HG03469 (cell line): ENCODE measurements at regions not wholly inside any gene's neighbourhood (a gene's known extent, or its start where the extent isn't known, plus 50 kb on each side); places are given as distances from the start of the nearest gene placed in this dataset.
"Not testable (repeated sequence)": the region's sequence is repeated elsewhere in the genome, so short reads cannot be mapped to it uniquely, and the experiment has no call there.

ENCODE experiments used
- ATAC-seq: cut with Tn5 transposase; IDR thresholded peaks from one replicate; pipeline ENCODE4 v1.9.1; 2021; ENCODE audit warnings: mild to moderate bottlenecking, moderate library complexity, moderate number of reproducible peaks; ENCODE audit not compliant: unreplicated experiment

- ATAC-seq: no peak
These were observed 89.9 kb upstream of the FAT1 start for GRCh38 chr4:186813377-186814068.

DNA sequence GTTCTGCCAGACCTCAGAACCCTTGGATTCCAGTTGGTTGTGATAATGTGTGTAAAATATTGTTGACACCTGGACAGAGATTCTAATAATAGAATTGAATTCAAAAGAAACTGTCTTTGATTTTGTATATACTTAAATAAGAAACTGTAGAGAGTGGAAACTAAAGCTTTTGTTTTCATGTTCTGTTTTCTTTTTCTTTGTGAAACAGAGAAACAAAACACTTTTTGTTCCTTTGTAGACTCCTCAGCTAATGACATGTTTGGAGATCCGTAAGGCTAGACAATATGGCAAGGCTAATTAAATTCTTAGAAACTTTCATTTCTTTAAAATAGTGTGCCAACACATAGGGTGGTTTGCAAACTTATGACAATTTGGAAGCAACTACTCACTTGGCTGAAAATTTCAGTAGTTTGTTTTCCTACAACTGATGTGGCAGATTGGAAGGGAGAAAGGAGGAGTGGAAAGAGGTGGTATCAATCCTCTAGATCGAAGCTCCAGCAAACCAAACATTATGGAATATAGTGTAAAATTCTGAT, 90.9 kb upstream of the FAT1 start:
- ATAC-seq: no peak

DNA sequence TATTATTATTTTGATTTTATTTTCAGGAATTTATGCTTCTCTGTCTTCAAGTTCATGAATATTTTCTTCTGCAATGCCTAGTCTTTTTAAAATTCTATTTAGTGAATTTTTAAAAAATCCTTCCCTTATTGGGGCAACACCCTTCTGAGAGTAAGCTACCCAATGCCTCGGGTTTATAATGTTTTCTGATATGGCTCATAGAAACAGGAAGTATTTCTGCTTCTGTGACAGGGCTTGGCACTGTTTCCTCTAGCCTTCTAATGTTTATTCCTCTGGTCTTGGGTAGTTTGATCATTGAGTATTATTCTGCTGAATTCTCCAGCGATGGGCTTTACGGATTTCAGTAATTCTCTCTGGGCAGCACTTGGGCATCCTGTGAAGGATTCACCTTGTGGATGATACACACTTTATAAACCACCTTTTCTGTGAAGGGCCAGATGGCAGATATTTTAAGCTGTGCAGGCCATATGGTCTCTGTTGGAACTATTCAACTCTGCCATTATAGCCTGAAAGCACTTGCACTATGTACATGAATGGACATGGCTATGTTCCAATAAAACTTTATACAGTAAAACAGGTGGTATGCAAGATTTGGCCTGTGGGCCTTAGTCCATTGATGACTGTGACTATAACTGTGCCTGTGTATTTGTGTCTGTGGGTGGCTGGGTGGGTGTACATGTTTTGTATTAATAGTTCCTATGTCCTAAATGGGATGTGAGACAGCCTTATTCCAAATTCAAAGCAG, 95.9 kb upstream of the FAT1 start:
- ATAC-seq: no peak

DNA sequence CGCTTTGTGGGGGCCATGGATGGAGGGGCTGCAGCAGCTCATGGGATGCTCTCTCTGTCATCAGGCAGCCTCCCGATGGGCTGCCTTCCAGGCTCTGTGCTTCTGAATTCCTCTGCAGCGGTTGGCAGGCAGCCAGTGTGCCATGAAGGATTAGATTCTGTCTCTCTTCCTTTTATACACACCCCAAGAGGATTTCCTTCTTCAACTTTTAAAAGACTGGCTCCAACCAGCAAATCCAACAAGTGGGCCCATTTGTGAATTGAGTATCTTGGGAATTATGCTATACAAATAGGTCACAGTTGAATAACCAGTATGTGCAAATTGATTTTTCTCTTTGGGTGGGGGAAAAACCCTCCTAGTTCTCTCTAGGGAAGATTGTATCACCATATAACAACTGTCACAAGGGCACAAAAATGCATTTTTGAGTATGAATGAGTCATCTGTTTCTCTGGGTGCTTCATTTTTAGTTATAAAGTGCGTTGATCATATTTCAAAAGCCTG, 96.8 kb upstream of the FAT1 start:
- ATAC-seq: no peak

DNA sequence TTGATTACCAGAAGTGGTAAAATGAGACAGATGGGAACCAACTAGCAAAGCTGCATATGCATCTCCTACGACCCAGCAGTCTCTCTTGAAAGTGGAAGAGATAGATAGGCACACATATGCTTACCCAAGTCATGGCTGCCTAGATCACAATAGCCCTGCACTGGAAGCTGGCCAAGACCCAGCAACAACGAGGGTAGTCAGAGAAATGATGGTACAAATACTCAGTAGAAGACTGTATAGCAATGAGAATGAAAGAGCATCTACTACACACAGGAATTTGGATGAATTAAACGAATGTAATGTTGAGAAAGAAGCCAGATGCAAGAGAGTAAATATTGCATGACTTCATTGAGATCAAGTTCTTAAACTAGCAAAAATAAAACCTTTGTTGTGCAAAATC, 100.3 kb upstream of the FAT1 start:
- no peak for ATAC-seq

DNA sequence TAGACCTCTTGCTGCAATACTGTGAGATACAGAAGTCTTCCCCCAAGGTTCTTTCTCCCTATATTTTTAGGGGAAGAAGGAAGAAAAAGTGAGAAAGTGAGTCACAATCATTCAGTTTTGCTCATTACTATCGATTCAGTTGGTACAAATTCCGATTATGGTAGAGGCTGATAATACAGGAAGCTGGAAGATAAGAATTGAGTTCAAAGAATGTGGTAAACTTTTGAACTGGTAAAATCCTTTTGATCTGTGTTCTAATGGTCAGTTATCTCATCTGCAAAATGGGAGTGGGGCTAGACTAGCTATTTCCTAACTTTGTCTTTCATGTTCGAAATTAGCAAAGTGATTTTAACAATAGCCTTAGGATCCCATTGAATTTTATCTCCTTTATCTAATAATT, 101.4 kb upstream of the FAT1 start:
- no peak for ATAC-seq

DNA sequence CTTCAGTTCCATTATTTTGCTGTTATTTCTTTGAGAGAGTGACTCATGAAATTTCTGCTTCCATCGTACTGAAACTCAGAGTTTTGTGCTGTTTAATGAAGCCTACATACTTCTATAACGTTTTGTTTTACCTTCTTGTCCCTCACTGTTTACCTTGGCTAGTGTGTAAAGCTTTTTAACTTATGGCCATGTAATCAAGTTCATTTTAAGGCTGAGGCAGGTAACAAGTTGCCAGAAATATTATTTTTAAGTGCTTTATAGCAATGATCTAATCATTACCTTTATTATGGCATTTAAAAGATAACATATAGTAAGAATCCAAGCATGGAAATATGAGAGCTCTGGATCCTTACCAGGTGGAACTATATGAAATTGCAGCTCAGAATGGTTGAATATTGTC, 102.3 kb upstream of the FAT1 start:
- no peak for ATAC-seq

DNA sequence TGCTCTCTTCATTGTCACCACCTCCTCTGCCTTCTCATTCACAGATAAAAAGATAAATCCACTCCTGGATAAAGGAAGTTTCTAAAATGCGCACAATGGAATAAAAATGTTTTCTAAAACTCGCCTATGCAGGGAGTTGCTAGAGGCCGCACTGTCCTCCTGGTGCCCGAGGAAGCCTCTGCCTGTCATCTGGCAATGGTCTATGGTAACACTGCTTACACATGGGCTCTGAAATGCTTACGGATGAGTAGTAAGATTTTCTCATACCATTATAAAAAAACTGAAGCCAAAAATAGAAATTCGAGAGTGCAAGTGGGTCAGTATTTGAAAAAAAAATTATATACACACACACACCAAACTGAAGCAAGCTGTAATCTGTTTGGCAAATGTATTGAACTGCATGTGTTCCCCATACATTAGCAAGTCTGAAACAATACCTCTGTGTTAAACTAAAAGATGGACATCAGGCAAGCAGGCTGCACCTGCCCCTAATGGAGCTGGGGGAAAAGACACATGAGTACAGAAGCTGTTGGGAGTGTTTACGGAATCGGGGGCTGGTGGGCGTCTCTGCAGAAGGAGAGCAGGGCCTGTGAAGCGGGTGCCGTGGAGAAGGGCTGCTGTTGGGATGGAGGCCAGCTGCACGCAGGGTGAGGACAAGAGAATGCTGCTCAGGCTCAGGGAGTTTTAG, 103.3 kb upstream of the FAT1 start:
- ATAC-seq: no peak

- no peak for ATAC-seq
These were observed 103.9 kb upstream of the FAT1 start for GRCh38 chr4:186827534-186827897.

DNA sequence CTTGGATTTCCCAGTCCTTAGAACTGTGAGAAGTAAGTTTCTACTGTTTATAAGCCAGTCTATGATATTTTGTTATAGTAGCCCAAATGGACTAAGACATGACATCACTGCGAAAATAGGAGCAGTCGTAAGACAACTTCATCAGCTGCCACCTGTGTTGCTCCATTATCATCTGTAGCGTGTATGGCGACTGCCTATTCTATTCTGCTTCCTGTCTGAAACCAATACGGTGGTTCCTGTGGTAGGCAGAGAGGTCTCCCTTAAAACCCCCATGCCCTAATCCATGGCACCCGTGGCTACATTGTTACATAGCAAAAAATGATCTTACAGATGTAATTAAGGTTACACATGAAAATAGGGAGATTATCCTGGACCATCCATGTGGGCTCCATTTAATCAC, 105.4 kb upstream of the FAT1 start:
- no peak for ATAC-seq

DNA sequence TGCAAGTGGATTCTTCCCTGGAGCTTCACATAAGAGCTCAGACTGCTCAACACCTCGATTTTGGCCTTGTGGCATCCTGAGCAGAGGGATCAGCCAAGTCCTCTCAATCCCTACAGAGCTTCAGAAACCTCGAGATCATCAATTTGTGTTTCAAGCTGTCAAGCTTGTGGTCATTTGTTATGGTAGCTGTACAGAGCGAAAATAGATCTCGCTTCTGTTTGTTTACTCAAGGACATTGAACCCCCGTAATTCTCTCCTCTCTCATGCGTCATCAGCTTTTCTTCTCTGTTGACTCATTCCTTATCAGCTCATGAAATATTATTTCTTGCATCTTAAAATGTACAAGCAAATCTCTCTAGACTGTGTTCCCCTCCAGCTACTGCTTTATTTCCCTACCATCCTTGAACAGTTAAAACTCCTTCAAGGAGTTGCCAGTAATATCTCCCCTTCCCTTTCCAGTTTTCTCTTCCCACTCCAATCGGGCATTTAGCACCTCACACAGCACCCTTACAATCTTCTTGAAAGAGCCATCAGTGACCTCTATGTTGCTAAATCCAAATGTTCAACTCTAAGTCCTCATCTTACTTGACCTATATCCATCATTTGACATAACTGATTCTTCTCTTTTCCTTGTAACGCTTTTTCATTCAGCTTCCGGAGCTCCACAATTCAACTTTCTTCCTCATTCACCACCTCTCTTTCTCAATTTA, 106.2 kb upstream of the FAT1 start:
- ATAC-seq: no peak

DNA sequence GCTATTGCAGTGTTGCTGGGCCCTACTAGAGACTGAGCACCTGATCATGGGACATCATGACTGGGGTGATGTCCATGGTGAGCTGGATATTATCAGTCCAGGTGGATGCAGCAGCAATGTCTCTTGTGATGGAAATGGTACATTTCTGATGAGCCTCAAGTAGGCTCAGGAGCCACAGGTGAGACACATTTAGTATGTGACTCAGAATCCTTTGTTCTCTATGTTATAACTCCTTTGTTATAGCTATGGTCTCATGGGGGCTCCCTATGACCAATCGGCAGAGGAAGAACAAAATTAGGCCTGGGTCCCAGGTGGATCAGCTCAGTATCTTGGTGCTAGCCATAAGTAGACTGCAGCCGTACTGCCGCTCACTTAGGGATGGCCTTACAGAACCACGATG, 107.9 kb upstream of the FAT1 start:
- no peak for ATAC-seq

DNA sequence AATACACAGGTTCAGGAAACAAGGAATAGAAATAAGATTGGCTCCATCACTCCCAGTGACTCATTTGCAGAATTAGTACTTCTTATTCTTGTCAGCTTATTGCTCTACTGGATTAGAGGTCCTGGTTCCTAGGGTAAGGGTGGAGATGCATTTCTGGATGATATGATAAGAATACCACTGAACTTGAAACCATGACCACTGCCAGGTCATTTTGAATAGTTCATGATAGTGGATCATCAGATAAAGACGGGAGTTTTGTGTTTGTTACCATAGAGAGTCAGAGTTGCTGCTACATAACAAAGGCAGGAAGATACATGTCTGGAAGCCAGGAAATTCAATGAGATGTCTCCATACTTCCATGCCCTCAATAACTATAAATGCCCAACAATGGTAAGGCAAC, 109.2 kb upstream of the FAT1 start:
- no peak for ATAC-seq

DNA sequence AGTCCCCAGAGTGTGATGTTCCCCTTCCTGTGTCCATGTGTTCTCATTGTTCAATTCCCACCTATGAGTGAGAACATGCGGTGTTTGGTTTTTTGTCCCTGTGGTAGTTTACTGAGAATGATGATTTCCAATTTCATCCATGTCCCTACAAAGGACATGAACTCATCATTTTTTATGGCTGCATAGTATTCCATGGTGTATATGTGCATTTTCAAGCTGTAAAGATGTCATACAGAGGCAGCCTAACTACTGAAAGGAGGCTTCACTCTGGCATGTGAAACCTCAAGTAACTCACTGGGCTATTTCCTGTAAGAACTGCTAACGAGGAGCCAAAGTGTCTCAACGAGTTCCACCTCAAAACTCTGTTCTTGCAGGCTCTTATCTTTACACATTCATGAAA, 113.8 kb upstream of the FAT1 start:
- not testable (repeated sequence) for ATAC-seq

GRCh38 chr4:186838295-186838694, 114.6 kb upstream of the FAT1 start:
- no peak for ATAC-seq

GRCh38 chr4:186839122-186840037, 115.7 kb upstream of the FAT1 start:
- peak; percentile 88 for ATAC-seq

- ATAC-seq: no peak
These were observed 116.6 kb upstream of the FAT1 start for GRCh38 chr4:186840222-186840701.

DNA sequence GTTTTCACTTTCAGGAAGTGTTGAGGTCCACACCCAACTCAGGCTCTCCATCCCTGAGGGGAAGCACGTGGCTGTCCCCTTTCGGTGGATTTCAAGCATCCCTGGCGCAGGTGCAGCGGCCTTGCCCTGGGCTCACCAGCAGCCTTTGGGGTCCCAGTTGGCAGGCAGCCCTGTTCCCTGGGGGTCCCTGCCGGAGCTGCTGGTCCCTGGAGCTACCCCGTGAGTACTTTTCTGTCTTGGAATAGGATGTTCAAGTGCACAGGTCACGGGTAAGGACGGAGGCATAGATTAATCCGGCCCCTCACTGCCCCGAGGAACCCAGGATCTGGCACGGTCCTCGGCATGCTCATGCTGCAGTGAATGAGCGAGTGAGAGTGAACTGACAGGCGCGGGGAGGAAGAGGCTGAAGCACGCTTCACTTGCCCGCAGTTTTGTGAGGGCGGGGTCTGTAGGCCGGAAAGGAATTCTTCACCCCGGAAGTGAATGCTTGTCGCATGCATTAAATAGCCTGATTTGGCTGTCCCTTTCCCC, 117.2 kb upstream of the FAT1 start:
- ATAC-seq: no peak

DNA sequence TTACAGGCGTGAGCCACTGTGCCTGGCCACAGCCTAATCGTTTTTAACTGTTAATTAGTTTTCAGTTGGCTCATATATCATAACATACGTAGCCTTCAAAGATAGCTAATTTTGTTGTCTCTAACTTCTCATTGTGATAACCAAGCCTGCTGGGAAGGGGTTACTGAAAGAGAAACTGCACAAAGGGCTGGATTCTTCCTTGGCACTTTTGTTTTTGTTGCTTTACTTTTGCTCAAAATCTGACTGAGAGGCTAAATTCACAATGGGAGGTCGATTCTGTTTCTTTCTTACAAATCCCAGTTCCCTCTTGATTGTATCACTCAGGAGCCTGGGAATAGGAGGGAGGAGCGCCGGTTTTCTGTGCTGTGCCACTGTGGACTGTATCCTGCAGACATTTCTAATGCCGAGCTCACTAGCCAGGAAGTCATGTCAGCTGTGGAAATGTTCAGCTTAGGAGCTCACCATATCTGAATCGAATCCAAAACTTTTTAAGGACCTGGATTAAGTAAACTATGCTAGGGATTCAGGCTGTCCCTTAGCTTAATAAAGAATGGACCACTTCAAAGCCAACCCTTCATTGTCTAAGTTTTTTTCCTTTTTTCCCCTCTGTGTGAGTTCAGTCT, 120.5 kb upstream of the FAT1 start:
- ATAC-seq: no peak
